AG04450 (cell line): ENCODE measurements at regions not wholly inside any gene's neighbourhood (a gene's known extent, or its start where the extent isn't known, plus 50 kb on each side); places are given as distances from the start of the nearest gene placed in this dataset.

ENCODE experiments used
- CTCF ChIA-PET: fragments of 300-600, 350-600 bp; formaldehyde crosslinking; extraction: SDS; loops from one replicate; lab custom pipeline; 2022; ENCODE audit warnings: antibody characterized with exemption, inconsistent platforms; lab: Charles Lee
- POLR2A ChIA-PET: fragments of 350-600 bp; formaldehyde crosslinking; extraction: SDS; loops from one replicate; lab custom pipeline; 2021; ENCODE audit warnings: antibody characterized with exemption, inconsistent platforms; lab: Yijun Ruan, JAX
- DNase-seq: peaks from one replicate; pipeline ENCODE4 v3.0.0-alpha.2; 2011; ENCODE audit warnings: low read depth, low spot score
- H3K27ac ChIP-seq: one replicate; pipeline ENCODE4 v1.5.1; 2012; ENCODE audit warnings: low read depth, low read length, control low read depth
- H3K27me3 ChIP-seq: one replicate; pipeline ENCODE4 v1.6.0; 2012; ENCODE audit warnings: low read length; ENCODE audit not compliant: control insufficient read depth, insufficient read depth
- H3K4me3 ChIP-seq: 2 replicates; pipeline ENCODE4 v1.5.1; 2011; ENCODE audit warnings: mild to moderate bottlenecking, low read depth, low read length, control low read depth
- H3K9me3 ChIP-seq: 2 replicates; pipeline ENCODE4 v1.5.1; 2012; ENCODE audit warnings: low read length; ENCODE audit not compliant: control insufficient read depth, insufficient read depth
- CTCF ChIP-seq: IDR thresholded peaks from 2 replicates; pipeline ENCODE4 v1.5.1; 2011; ENCODE audit warnings: low read depth, low read length, control low read depth, inconsistent platforms

GRCh38 chr13:34757441-34757840 is 184.6 kb upstream of the NBEA start:
- CTCF ChIA-PET = no interaction called here
- no peak for DNase-seq
- Histone ChIP-seq H3K27me3 (no peaks in the 10 kb centered on the region), H3K27ac (no peak overlapping the region), H3K4me3 (no peak overlapping the region), H3K9me3 (no peaks in the 10 kb centered on the region)
- no peak for TF ChIP-seq CTCF
- POLR2A ChIA-PET = no interaction called here

DNA sequence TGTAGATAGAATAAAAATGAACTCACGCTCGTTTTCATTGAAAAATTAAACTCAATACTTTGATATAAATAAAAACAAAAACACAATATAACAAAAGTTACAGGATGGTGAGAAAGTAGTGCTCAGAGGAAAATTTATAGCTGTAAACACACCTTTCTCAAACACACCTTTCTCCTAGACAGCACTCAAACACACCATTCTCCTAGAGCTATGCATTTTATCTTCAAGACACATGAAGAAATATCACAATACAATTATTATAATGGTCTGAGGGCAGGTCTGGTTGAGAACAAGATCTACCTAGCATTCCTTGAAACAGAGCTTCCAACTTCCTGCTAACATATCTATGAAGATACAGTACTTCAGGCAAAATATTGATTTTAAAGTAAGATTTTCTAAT is 183.4 kb upstream of the NBEA start:
- no peak for DNase-seq
- Histone ChIP-seq H3K4me3 (no peak overlapping the region), H3K27me3 (no peaks in the 10 kb centered on the region), H3K9me3 (no peaks in the 10 kb centered on the region), H3K27ac (no peak overlapping the region)
- POLR2A ChIA-PET = no interaction called here
- CTCF ChIA-PET = no interaction called here
- no peak for TF ChIP-seq CTCF

DNA sequence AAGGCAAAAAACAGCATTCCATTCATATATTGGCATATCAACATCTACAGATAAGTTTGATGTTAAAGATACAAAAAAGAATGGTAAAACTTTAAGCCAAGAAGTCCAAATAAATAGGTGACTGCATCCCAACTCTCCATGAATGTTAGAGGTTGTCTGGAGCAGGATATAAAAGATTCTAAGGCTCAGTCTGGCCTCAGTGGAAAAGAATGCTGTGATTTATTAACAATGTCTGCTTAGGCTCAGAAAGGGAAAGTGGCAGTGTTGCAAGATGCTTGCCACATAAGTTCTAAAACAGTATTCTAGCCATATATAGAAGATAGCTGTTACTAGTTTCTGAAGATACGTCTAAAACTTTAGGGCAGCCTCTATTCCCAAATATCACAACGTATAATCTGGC is 179.8 kb upstream of the NBEA start:
- Histone ChIP-seq H3K9me3 (no peaks in the 10 kb centered on the region), H3K27me3 (no peaks in the 10 kb centered on the region), H3K4me3 (no peak overlapping the region), H3K27ac (no peak overlapping the region)
- no peak for DNase-seq
- TF ChIP-seq CTCF = no peak
- POLR2A ChIA-PET = no interaction called here
- CTCF ChIA-PET = no interaction called here

- Histone ChIP-seq H3K4me3 (no peak overlapping the region), H3K27ac (no peak overlapping the region), H3K9me3 (no peaks in the 10 kb centered on the region), H3K27me3 (no peaks in the 10 kb centered on the region)
- no peak for DNase-seq
- ChIA-PET CTCF (no interaction called here), POLR2A (no interaction called here)
- TF ChIP-seq CTCF = no peak
These were observed 177.8 kb upstream of the NBEA start for GRCh38 chr13:34764246-34764645.

GRCh38 chr13:34765446-34766180 is 176.5 kb upstream of the NBEA start:
- no peak for TF ChIP-seq CTCF
- H3K27ac ChIP-seq = no peak overlapping the region
- DNase-seq = no peak
- H3K4me3 ChIP-seq = no peak overlapping the region
- CTCF ChIA-PET = no interaction called here
- H3K27me3 ChIP-seq = no peaks in the 10 kb centered on the region
- POLR2A ChIA-PET = no interaction called here
- H3K9me3 ChIP-seq = no peaks in the 10 kb centered on the region
